PC-9 (cell line): ENCODE measurements at regions not wholly inside any gene's neighbourhood (a gene's known extent, or its start where the extent isn't known, plus 50 kb on each side); places are given as distances from the start of the nearest gene placed in this dataset.

ENCODE experiments used
- CTCF ChIP-seq: fragments of 200-600 bp; sonication (generic); conservative IDR thresholded peaks from 2 replicates; pipeline ENCODE4 v1.6.1; 2017; ENCODE audit warnings: mixed run types, antibody characterized with exemption, mild to moderate bottlenecking, moderate library complexity
- EZH2 ChIP-seq: fragments of 200-600 bp; sonication (generic); IDR thresholded peaks from 2 replicates; pipeline ENCODE4 v1.8.0; 2017; ENCODE audit warnings: antibody characterized with exemption, low read depth

- TF ChIP-seq EZH2 (no peak), CTCF (no peak)
Measured at GRCh38 chr3:106534206-106534605, 665.4 kb upstream of the CBLB start.
